Body of pancreas (tissue), 4 donors: ENCODE measurements at regions not wholly inside any gene's neighbourhood (a gene's known extent, or its start where the extent isn't known, plus 50 kb on each side); places are given as distances from the start of the nearest gene placed in this dataset.

Experiments used
- POLR2A ChIP-seq, 3 donors: fragments of 450-650 bp; IDR thresholded peaks; one replicate each; pipeline ENCODE4 v1.6.1; 2016; ENCODE audit warnings: antibody characterized with exemption in 3 of 3, mild to moderate bottlenecking in 2 of 3
- TF ChIP-seq, protein P1 (sequence below), 7 experiments: fragments of 450-650 bp in 4 of 7; fragments of 200-600 bp in 3 of 7; sonication (generic) in 3 of 7; IDR thresholded peaks; one replicate each; pipeline ENCODE4 v1.5.1; 2016 to 2019; ENCODE audit warnings: antibody characterized with exemption in 7 of 7

GRCh38 chr4:23374259-23374658 lies 515.6 kb downstream of the PPARGC1A start:
- TF ChIP-seq, protein P1, sequence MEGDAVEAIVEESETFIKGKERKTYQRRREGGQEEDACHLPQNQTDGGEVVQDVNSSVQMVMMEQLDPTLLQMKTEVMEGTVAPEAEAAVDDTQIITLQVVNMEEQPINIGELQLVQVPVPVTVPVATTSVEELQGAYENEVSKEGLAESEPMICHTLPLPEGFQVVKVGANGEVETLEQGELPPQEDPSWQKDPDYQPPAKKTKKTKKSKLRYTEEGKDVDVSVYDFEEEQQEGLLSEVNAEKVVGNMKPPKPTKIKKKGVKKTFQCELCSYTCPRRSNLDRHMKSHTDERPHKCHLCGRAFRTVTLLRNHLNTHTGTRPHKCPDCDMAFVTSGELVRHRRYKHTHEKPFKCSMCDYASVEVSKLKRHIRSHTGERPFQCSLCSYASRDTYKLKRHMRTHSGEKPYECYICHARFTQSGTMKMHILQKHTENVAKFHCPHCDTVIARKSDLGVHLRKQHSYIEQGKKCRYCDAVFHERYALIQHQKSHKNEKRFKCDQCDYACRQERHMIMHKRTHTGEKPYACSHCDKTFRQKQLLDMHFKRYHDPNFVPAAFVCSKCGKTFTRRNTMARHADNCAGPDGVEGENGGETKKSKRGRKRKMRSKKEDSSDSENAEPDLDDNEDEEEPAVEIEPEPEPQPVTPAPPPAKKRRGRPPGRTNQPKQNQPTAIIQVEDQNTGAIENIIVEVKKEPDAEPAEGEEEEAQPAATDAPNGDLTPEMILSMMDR (IDR thresholded peaks at IDR 0.05): no peak
- no peak for TF ChIP-seq POLR2A (IDR thresholded peaks at IDR 0.05)
